Testis (tissue), 2 donors: ENCODE measurements at regions not wholly inside any gene's neighbourhood (a gene's known extent, or its start where the extent isn't known, plus 50 kb on each side); places are given as distances from the start of the nearest gene placed in this dataset.

ENCODE experiments used
- small RNA-seq, 2 donors: library from RNA; depleted of rRNA; stranded (forward); fragments of <200 nt; gene quantifications; one replicate each; pipeline ENCODE3, GENCODE V24; 2016

Small RNAs in the stretch of these regions (small RNA-seq; reads per million reads assigned to genes)
- 0 reads per million in 2 donors for gene AC093850.1
